MCF 10A (cell line): ENCODE measurements at regions not wholly inside any gene's neighbourhood (a gene's known extent, or its start where the extent isn't known, plus 50 kb on each side); places are given as distances from the start of the nearest gene placed in this dataset.
A peak's percentile ranks its signal among the peaks of the same experiment; 100 is the strongest.

Source experiments
- BruUV-seq: library from RNA; stranded (reverse); fragments of 400-500 nt; replicated peaks from 2 replicates; lab custom pipeline; 2021; lab: Mats Ljungman, UMichigan
- CTCF ChIA-PET: fragments of 300-600 bp; sonication (Branson Sonifier 250); formaldehyde crosslinking; extraction: SDS; loops from one replicate; lab custom pipeline; 2021; ENCODE audit warnings: antibody characterized with exemption, inconsistent platforms; lab: Yijun Ruan, JAX
- POLR2A ChIA-PET: fragments of 300-600, 350-650 bp; sonication (Branson Sonifier 250); formaldehyde crosslinking; extraction: SDS; loops from one replicate; lab custom pipeline; 2020; ENCODE audit warnings: antibody characterized with exemption, inconsistent platforms; lab: Yijun Ruan, JAX
- DNase-seq: peaks from one replicate; pipeline ENCODE4 v3.0.0-alpha.2; 2018; ENCODE audit not compliant: unreplicated experiment
- H3K27ac Mint-ChIP-seq: one replicate; pipeline ENCODE4 v1.8.0; 2022; ENCODE audit warnings: mild to moderate bottlenecking, low read depth, mixed read lengths; ENCODE audit not compliant: unreplicated experiment
- H3K27me3 Mint-ChIP-seq: one replicate; pipeline ENCODE4 v1.8.0; 2022; ENCODE audit warnings: mixed read lengths; ENCODE audit not compliant: insufficient read depth, unreplicated experiment
- H3K36me3 Mint-ChIP-seq: one replicate; pipeline ENCODE4 v1.8.0; 2022; ENCODE audit warnings: mild to moderate bottlenecking, moderate library complexity, mixed read lengths; ENCODE audit not compliant: insufficient read depth, unreplicated experiment
- H3K4me1 Mint-ChIP-seq: one replicate; pipeline ENCODE4 v1.8.0; 2022; ENCODE audit warnings: mixed read lengths; ENCODE audit not compliant: insufficient read depth, unreplicated experiment
- H3K4me3 Mint-ChIP-seq: one replicate; pipeline ENCODE4 v1.8.0; 2022; ENCODE audit warnings: mild to moderate bottlenecking, moderate library complexity, mixed read lengths; ENCODE audit not compliant: unreplicated experiment
- H3K9me3 Mint-ChIP-seq: one replicate; pipeline ENCODE4 v1.8.0; 2022; ENCODE audit warnings: mixed read lengths; ENCODE audit not compliant: unreplicated experiment
- CTCF ChIP-seq: fragments of 200-600 bp; IDR thresholded peaks from one replicate; pipeline ENCODE4 v1.8.0; 2022; ENCODE audit warnings: antibody characterized with exemption, mild to moderate bottlenecking; ENCODE audit not compliant: unreplicated experiment
- intact Hi-C: fragments of 100-400 bp; cut with micrococcal nuclease; formaldehyde crosslinking; loops from 2 replicates; pipeline ENCODE4 v1.14.1; 2022

DNA sequence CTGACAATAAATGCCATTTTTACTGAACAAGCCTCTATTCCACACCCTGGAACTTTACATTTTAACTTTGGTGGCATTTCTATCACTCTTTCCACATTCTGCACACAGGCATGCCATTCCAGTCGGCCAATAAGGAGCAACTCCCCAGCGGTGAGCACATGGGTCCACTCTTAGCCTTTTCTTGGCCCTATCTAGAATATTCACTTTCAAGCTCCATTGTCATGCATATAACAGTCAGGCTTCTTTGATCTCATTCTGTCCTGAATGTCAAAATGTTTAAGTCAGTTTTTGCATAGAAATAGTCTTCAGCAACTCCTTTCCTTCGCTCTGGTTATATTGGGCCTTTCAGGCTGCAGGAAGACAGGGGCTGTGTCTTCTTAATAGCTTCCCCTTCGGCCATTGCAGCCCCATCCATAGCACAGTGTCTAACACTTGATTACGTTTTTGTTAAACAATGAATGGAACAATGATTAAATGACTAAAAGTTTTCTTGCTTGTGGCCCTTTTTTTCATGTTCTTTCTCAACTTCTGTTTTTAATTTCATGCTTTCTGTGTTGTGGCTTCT is 427.3 kb downstream of the MFSD1 start:
- TF ChIP-seq CTCF: no peak
- no peak overlapping the region for H3K4me3 Mint-ChIP-seq
- no TSS peak for BruUV-seq
- H3K27ac Mint-ChIP-seq: no peak overlapping the region
- intact Hi-C loops: no loop called here
- POLR2A ChIA-PET: no interaction called here
- CTCF ChIA-PET: interaction anchor here (0.5 to 0.8 kb wide), 3 partner anchors 31 to 707 kb away, joined by 3 read pairs; no protein-coding TSS in a partner anchor
- H3K4me1 Mint-ChIP-seq: no peaks in the 10 kb centered on the region
- no peak for DNase-seq
- H3K27me3 Mint-ChIP-seq: peaks cover 33% of the 10 kb centered on the region
- H3K36me3 Mint-ChIP-seq: no peaks in the 10 kb centered on the region
- no peaks in the 10 kb centered on the region for H3K9me3 Mint-ChIP-seq

GRCh38 chr3:159232966-159233365 is 431.1 kb downstream of the MFSD1 start:
- Mint-ChIP-seq H3K27ac (no peak overlapping the region), H3K4me1 (no peaks in the 10 kb centered on the region), H3K36me3 (no peaks in the 10 kb centered on the region), H3K9me3 (no peaks in the 10 kb centered on the region), H3K4me3 (no peak overlapping the region), H3K27me3 (peaks cover 13% of the 10 kb centered on the region)
- CTCF ChIA-PET: no interaction called here
- intact Hi-C loops: no loop called here
- BruUV-seq: no TSS peak
- no peak for TF ChIP-seq CTCF
- no peak for DNase-seq
- POLR2A ChIA-PET: no interaction called here

GRCh38 chr3:159233734-159234133 is 431.9 kb downstream of the MFSD1 start:
- Mint-ChIP-seq H3K36me3 (no peaks in the 10 kb centered on the region), H3K27ac (no peak overlapping the region), H3K4me3 (no peak overlapping the region), H3K9me3 (no peaks in the 10 kb centered on the region), H3K27me3 (peaks cover 18% of the 10 kb centered on the region), H3K4me1 (no peaks in the 10 kb centered on the region)
- no TSS peak for BruUV-seq
- intact Hi-C loops: no loop called here
- CTCF ChIA-PET: no interaction called here
- POLR2A ChIA-PET: no interaction called here
- DNase-seq: no peak
- TF ChIP-seq CTCF: no peak

GRCh38 chr3:159234306-159234705 is 432.5 kb downstream of the MFSD1 start:
- Mint-ChIP-seq H3K9me3 (no peaks in the 10 kb centered on the region), H3K4me1 (no peaks in the 10 kb centered on the region), H3K4me3 (no peak overlapping the region), H3K27ac (no peak overlapping the region), H3K36me3 (no peaks in the 10 kb centered on the region), H3K27me3 (peaks cover 23% of the 10 kb centered on the region)
- peak; percentile 54 for DNase-seq
- intact Hi-C loops: no loop called here
- POLR2A ChIA-PET: no interaction called here
- no TSS peak for BruUV-seq
- TF ChIP-seq CTCF: no peak
- CTCF ChIA-PET: interaction anchor here (0.7 to 1.8 kb wide), 3 partner anchors 31 to 389 kb away, joined by 3 to 6 read pairs (median 5); no protein-coding TSS in a partner anchor
